ENCODE measurements at regions not wholly inside any gene's neighbourhood (a gene's known extent, or its start where the extent isn't known, plus 50 kb on each side); places are given as distances from the start of the nearest gene placed in this dataset.

DNA sequence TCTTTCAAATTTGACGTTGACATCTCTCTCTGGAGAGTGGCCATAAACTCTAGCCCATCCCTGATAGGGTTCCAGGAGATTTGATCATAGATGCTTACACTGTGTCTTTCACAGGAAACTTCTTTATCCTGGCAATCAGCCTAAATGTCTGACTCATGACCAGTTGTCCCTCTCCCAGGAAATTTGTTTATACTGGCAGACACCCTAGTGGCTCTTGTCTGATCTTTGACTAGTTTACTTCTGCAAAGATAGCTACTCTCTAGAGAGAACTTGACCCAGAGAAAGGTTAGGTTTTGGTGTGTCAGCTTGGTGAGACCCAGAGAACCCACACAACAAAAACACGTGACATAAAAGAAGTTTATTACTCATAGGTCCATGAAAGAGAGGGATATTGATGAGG, 509.8 kb downstream of the CENPC start:
- no peak for TF ChIP-seq CTCF (IDR thresholded peaks at IDR 0.05)
- no peak for TF ChIP-seq EP300 (IDR thresholded peaks at IDR 0.05)
- no peak for TF ChIP-seq POLR2A (IDR thresholded peaks at IDR 0.05; ENCODE audit: low read depth)
- TF ChIP-seq POLR2AphosphoS5 (IDR thresholded peaks at IDR 0.05) = no peak

Data from esophagus muscularis mucosa (tissue), 4 donors.